PC-3 (cell line): ENCODE measurements at regions not wholly inside any gene's neighbourhood (a gene's known extent, or its start where the extent isn't known, plus 50 kb on each side); places are given as distances from the start of the nearest gene placed in this dataset.
"Not testable (repeated sequence)": the region's sequence is repeated elsewhere in the genome, so short reads cannot be mapped to it uniquely, and the experiment has no call there.

Source experiments
- ATAC-seq: fragments of 200-7000 bp; cut with Tn5 transposase; 2 replicates; pipeline ENCODE4 v1.9.1; 2020; ENCODE audit warnings: mild to moderate bottlenecking, moderate library complexity
- BruUV-seq: library from RNA; stranded (reverse); fragments of 400-500 nt; replicated peaks from 2 replicates; lab custom pipeline; 2021; lab: Mats Ljungman, UMichigan
- CTCF ChIA-PET: fragments of 300-600 bp; sonication (Branson Sonifier 250); formaldehyde crosslinking; loops from one replicate; lab custom pipeline; 2022; ENCODE audit warnings: antibody characterized with exemption; lab: Charles Lee
- POLR2A ChIA-PET: fragments of 300-600 bp; sonication (Branson Sonifier 250); formaldehyde crosslinking; loops from one replicate; lab custom pipeline; 2022; ENCODE audit warnings: antibody characterized with exemption; ENCODE audit not compliant: unreplicated experiment; lab: Charles Lee
- DNase-seq: peaks from one replicate; pipeline ENCODE4 v3.0.0-alpha.2; 2015
- H2AFZ ChIP-seq: fragments of 300-600 bp; sonication (generic); 2 replicates; pipeline ENCODE4 v1.6.0; 2016; ENCODE audit warnings: antibody characterized with exemption, low read length
- H3F3A ChIP-seq: fragments of 300-600 bp; sonication (generic); one replicate; pipeline ENCODE4 v1.6.0; 2017; ENCODE audit warnings: antibody characterized with exemption, low read length, control low read depth, mild to moderate bottlenecking; ENCODE audit not compliant: unreplicated experiment
- H3K27ac ChIP-seq: fragments of 300-600 bp; sonication (generic); 2 replicates; pipeline ENCODE4 v1.5.1; 2016; ENCODE audit warnings: mild to moderate bottlenecking, low read length
- H3K27me3 ChIP-seq: fragments of 300-600 bp; sonication (generic); 2 replicates; pipeline ENCODE4 v1.6.1; 2016; ENCODE audit warnings: low read length, mixed read lengths
- H3K36me3 ChIP-seq: fragments of 300-600 bp; sonication (generic); 2 replicates; pipeline ENCODE4 v1.6.1; 2016; ENCODE audit warnings: low read depth, mixed run types, low read length, mixed read lengths
- H3K4me1 ChIP-seq: fragments of 300-600 bp; sonication (generic); 2 replicates; pipeline ENCODE4 v1.5.1; 2016; ENCODE audit warnings: low read length; ENCODE audit not compliant: insufficient read depth
- H3K4me2 ChIP-seq: fragments of 300-600 bp; sonication (generic); 2 replicates; pipeline ENCODE4 v1.6.0; 2016; ENCODE audit warnings: low read length
- H3K4me3 ChIP-seq: fragments of 300-600 bp; sonication (generic); 2 replicates; pipeline ENCODE4 v1.5.1; 2016; ENCODE audit warnings: mild to moderate bottlenecking, low read length, mixed read lengths
- H3K79me2 ChIP-seq: fragments of 300-600 bp; sonication (generic); 2 replicates; pipeline ENCODE4 v1.6.1; 2017; ENCODE audit warnings: low read length, mixed read lengths
- H3K9ac ChIP-seq: fragments of 300-600 bp; sonication (generic); 2 replicates; pipeline ENCODE4 v1.6.0; 2016; ENCODE audit warnings: mild to moderate bottlenecking, low read length
- H3K9me2 ChIP-seq: fragments of 300-600 bp; sonication (generic); replicated peaks from 2 replicates; pipeline ENCODE4 v1.6.1; 2016; ENCODE audit warnings: mixed run types, low read length, mixed read lengths
- H3K9me3 ChIP-seq: fragments of 300-600 bp; sonication (generic); 2 replicates; pipeline ENCODE4 v1.6.1; 2016; ENCODE audit warnings: low read length, mixed read lengths
- H4K20me1 ChIP-seq: fragments of 300-600 bp; sonication (generic); 2 replicates; pipeline ENCODE4 v1.6.1; 2016; ENCODE audit warnings: low read length, mixed read lengths
- intact Hi-C: fragments of 100-400 bp; cut with micrococcal nuclease; formaldehyde crosslinking; loops from 2 replicates; pipeline ENCODE4 v1.9.0; 2023

DNA sequence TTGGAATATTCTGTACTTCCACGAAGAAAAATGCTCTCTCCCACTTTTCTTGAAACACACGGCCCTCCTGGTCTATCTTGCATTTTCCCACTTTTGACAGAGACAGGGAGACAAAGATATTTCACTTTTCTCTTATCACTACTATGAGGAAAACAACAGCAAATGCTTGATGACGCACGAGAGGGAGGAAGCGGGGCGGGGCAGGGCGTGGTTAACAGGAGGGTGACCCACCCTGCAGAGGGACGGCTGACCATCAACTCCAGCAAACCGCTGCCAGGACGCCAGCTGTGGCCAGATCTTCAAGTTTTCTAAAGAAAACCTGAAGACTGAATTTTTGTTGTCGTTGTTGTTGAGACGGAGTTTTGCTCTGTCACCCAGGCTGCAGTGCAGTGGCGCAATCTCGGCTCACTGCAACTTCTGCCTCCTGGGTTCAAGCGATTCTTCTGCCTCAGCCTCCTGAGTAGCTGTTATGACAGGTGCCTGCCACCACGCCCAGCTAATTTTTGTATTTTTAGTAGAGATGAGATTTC lies 63.8 kb downstream of the NSUN5 start:
- H3K4me3 ChIP-seq, H3F3A ChIP-seq, H3K4me2 ChIP-seq, H3K27ac ChIP-seq, H2AFZ ChIP-seq, H3K36me3 ChIP-seq, CTCF ChIA-PET, H3K79me2 ChIP-seq, intact Hi-C loops, H3K9me2 ChIP-seq, H3K4me1 ChIP-seq, H3K27me3 ChIP-seq, H4K20me1 ChIP-seq, H3K9me3 ChIP-seq, H3K9ac ChIP-seq, DNase-seq: not testable (repeated sequence)
- ATAC-seq: 0 out of 2 replicates have a peak, but pooled peaks have one; percentile 18
- POLR2A ChIA-PET: interaction anchor here (0.6 kb wide), 1 partner anchor 8 kb away, joined by 7 read pairs; no protein-coding TSS in a partner anchor
- BruUV-seq: TSS peak; percentile 75

DNA sequence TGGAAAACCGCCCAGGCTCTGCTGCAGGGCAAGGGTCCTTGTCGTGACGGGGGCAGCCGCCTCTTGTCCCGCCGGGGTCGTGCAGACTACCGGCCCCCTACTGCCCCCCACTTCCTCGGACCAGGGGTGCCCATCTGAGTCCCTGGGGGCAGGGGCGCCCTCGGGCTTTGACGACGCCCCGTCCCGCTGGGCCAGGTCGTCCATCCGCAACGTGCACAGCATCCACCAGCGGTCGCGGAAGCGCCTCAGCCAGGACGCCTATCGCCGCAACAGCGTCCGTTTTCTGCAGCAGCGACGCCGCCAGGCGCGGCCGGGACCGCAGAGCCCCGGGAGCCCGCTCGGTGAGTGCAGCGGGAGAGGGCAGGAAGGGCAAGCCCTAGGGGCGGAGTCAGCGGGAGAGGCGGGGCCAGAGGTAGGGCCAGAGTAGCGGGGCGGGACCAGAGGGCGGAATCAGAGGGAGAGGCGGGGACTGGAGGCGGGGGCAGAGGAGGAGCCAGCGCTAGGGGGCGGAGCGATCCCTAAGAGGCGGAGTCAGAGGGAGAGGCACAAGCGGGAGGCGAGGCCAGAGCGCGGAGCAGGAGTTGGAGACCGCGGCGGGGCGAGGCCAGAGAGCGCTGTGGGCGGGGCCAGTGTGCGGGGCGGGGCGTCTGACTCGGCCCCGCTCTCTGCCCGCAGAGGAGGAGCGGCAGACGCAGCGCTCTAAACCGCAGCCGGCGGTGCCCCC lies 73.5 kb downstream of the NSUN5 start:
- peak; percentile 93 for ATAC-seq
- H3K27me3 ChIP-seq, H3K9ac ChIP-seq, H3K4me3 ChIP-seq, BruUV-seq, H3K4me2 ChIP-seq, H3K79me2 ChIP-seq, POLR2A ChIA-PET, H3K27ac ChIP-seq, H3K36me3 ChIP-seq, H2AFZ ChIP-seq, H3K9me2 ChIP-seq, H3F3A ChIP-seq, H3K9me3 ChIP-seq, intact Hi-C loops, CTCF ChIA-PET, H4K20me1 ChIP-seq, H3K4me1 ChIP-seq, DNase-seq: not testable (repeated sequence)

DNA sequence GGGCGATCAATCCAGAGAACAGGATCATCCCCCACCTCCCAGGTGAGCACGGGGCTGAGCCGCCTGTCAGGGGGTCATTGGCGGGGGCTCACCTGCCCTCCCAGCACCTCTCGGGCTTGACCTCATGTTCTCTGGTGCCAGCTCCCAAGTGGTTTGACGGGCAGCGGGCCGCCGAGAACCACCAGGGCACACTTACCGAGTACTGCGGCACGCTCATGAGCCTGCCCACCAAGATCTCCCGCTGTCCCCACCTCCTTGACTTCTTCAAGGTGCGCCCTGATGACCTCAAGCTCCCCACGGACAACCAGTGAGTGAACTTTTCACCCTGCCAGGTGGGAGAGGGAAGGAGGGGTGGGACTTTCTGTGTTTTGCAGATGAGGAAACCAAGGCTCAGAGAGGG lies 82.9 kb downstream of the NSUN5 start:
- H3F3A ChIP-seq, H3K9me3 ChIP-seq, intact Hi-C loops, ATAC-seq, H3K4me3 ChIP-seq, POLR2A ChIA-PET, H3K79me2 ChIP-seq, H3K4me1 ChIP-seq, H3K4me2 ChIP-seq, H3K9me2 ChIP-seq, H3K36me3 ChIP-seq, CTCF ChIA-PET, H2AFZ ChIP-seq, H4K20me1 ChIP-seq, H3K27ac ChIP-seq, DNase-seq, H3K27me3 ChIP-seq, BruUV-seq, H3K9ac ChIP-seq: not testable (repeated sequence)

- H3K27me3 ChIP-seq, H3K36me3 ChIP-seq, CTCF ChIA-PET, H3K4me3 ChIP-seq, DNase-seq, H3K9ac ChIP-seq, ATAC-seq, H3K4me1 ChIP-seq, H3K79me2 ChIP-seq, H3K27ac ChIP-seq, POLR2A ChIA-PET, intact Hi-C loops, H3K4me2 ChIP-seq, H3F3A ChIP-seq, H2AFZ ChIP-seq, H4K20me1 ChIP-seq, H3K9me2 ChIP-seq, BruUV-seq, H3K9me3 ChIP-seq: not testable (repeated sequence)
Measured at GRCh38 chr7:73221724-73222123, 86.9 kb downstream of the NSUN5 start.

DNA sequence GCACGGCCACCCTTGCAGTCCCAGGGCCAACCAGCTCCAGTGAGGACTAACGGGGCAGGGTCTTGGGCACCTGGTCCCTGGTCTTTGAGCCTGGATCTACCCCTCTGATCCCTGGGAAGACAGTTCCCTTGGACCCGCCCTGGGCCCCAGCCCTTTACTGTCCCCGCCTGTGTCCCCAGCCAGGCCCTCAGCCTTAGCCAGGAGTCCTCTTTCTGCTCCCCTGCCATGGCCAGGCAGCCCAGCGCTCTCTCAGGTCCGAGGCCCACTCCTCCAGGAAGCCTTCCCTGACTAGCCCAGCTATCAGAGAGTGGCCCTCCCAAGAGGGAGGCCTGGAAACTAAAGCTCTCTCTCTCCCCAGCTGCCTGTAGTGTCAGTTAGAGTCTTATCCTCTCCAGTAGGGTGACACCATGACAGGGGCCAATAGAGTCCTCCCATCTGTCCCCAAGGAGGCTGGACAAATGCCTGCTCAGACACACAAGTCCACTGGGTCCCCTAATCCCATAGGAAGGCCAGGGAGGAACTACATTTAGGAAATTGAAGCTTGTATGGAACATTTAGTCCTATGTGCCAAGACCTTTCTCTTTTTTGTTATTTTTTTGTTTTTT lies 87.8 kb downstream of the NSUN5 start:
- H3F3A ChIP-seq, H3K4me3 ChIP-seq, H3K9me3 ChIP-seq, BruUV-seq, H3K79me2 ChIP-seq, H3K36me3 ChIP-seq, CTCF ChIA-PET, H3K27ac ChIP-seq, POLR2A ChIA-PET, H3K4me2 ChIP-seq, H4K20me1 ChIP-seq, H3K4me1 ChIP-seq, H3K9me2 ChIP-seq, DNase-seq, intact Hi-C loops, H3K27me3 ChIP-seq, H3K9ac ChIP-seq, ATAC-seq, H2AFZ ChIP-seq: not testable (repeated sequence)

- H3K9me2 ChIP-seq, H3K79me2 ChIP-seq, intact Hi-C loops, H3K36me3 ChIP-seq, H4K20me1 ChIP-seq, H3K27ac ChIP-seq, H3F3A ChIP-seq, ATAC-seq, H3K27me3 ChIP-seq, H3K9ac ChIP-seq, H2AFZ ChIP-seq, BruUV-seq, H3K4me3 ChIP-seq, H3K4me2 ChIP-seq, POLR2A ChIA-PET, CTCF ChIA-PET, H3K4me1 ChIP-seq, H3K9me3 ChIP-seq, DNase-seq: not testable (repeated sequence)
Measured at GRCh38 chr7:73220357-73220756, 88.3 kb downstream of the NSUN5 start.
